NCI-H2196 (cell line): ENCODE measurements at regions not wholly inside any gene's neighbourhood (a gene's known extent, or its start where the extent isn't known, plus 50 kb on each side); places are given as distances from the start of the nearest gene placed in this dataset.

Experiments
- DNase-seq: peaks from one replicate; lab custom pipeline; 2025; ENCODE audit not compliant: unreplicated experiment; lab: John Stamatoyannopoulos, UW

- no peak for DNase-seq
Measured at GRCh38 chr5:111582993-111583601, 70.8 kb upstream of the STARD4 start.

- DNase-seq = no peak
Measured at GRCh38 chr5:111582451-111582850, 70.1 kb upstream of the STARD4 start.

DNA sequence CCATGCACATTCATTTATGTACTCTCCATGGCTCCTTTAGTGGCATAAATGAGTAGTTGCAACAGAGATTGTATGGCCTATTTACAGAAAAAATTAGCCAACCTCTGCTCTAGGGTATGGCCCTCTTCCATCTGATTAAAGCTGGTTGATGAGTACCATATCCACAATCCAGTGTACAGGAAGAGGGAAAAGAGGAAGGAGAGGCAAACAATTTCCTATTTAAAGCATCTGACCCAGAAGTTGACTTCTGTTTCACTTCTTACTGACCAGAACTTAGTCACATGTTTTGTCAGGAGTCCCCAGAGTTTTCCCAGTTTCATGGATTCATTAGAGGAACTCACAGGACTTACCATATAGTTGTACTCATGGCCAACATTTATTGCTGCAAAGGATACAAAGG lies 68.6 kb upstream of the STARD4 start:
- DNase-seq = no peak

GRCh38 chr5:111574311-111574710 lies 62.0 kb upstream of the STARD4 start:
- no peak for DNase-seq

DNA sequence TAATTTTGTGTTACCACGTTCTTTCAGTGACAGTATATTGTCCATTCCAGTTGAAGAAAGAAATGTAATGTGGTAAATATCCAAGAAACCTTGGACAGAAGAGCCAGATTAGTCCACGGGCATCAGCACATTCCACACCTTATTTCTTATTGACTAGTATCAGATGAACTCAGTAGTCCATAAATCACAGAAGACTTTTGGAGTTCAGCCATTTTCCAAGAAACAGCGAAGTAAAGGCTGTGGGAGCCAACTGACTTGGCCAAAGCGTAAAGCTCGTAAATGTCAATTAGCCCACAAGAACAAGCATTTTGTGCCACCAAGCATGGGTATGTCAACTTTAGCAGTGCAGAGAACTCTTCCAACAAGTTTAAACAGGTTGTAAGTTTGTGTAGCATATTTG lies 60.2 kb upstream of the STARD4 start:
- DNase-seq = no peak

- DNase-seq = no peak
Measured at GRCh38 chr5:111563031-111563822, 50.9 kb upstream of the STARD4 start.

DNA sequence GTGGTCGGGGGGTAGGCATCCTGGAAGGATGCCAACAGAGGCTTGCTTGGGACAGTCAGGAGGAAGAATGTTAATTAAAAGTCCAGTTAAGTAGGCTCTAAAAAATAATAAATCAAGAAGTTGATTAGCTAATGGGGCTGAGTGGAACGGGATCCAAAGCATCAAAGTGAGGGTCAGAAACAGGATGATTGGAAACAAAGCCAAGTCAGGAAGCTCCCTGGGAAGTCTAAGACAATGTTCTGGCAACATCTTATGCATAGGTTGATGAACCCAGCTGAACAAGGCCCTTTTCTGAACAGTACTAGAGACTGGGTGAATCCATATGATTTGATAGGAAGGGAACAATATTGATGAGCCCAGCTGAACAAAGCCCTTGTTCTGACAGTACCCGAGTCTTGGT lies 50.2 kb upstream of the STARD4 start:
- DNase-seq = no peak
